ENCODE measurements at regions not wholly inside any gene's neighbourhood (a gene's known extent, or its start where the extent isn't known, plus 50 kb on each side); places are given as distances from the start of the nearest gene placed in this dataset.

DNA sequence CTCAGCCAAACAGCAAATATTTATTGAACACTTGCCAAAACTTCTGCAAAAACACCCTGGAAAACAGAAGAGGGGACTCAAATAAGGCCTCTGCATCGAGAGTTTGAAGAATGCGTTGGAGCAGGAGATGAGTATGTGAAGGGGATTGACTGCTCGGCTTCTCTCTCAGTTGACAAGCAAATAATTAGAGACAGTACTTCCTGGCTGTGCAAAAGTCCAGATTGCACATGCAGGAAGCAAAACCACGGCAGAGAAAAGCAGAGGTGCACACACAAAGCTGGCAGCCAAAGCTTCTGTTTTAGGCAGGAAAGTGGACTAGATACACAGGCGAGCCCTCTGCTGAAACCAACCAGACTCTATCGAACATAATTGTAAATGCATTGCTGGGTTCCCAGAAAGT is 343.6 kb upstream of the MGMT start:
- Histone ChIP-seq H3K4me1 (ENCODE audit: control insufficient read depth in 1 of 2, insufficient read depth in 2 of 2, low read length in 2 of 2) (no peaks in the 10 kb centered on the region), H3K36me3 (ENCODE audit: control insufficient read depth in 1 of 2, insufficient read depth in 2 of 2, low read length in 2 of 2) (no peaks in the 10 kb centered on the region), H3K27ac (ENCODE audit: low read depth, low read length) (no peak overlapping the region), H3K9me2 (ENCODE audit: insufficient read depth) (no peaks in the 10 kb centered on the region), H4K20me1 (ENCODE audit: insufficient read depth) (no peaks in the 10 kb centered on the region), H3K9me3 (ENCODE audit: control insufficient read depth in 1 of 2, insufficient read depth in 1 of 2, low read depth in 1 of 2, low read length in 2 of 2) (peaks cover 7 to 12% of the 10 kb centered on the region in 2 experiments; a peak in 2 of 4 replicates), H3K4me2 (ENCODE audit: low read length) (no peak overlapping the region), H3K27me3 (ENCODE audit: insufficient read depth, low read length) (no peaks in the 10 kb centered on the region), H2AFZ (ENCODE audit: low read depth, low read length, poor library complexity, severe bottlenecking) (no peak overlapping the region), H3K9ac (ENCODE audit: low read length) (no peak overlapping the region), H3K4me3 (replicated peaks in 1 of 2; ENCODE audit: low read depth in 1 of 2, low read length in 2 of 2) (no peak overlapping the region), H3K79me2 (ENCODE audit: insufficient read depth, low read length) (no peaks in the 10 kb centered on the region)
- DNase-seq (ENCODE audit: low read depth, low spot score) (no peak), ATAC-seq (no peak)
- intact Hi-C loops (cut with micrococcal nuclease): no loop called here
- TF ChIP-seq YY1 (IDR thresholded peaks at IDR 0.05; ENCODE audit: extremely low read depth, insufficient replicate concordance, low read depth, low read length): no peak
- CTCF ChIA-PET: no interaction called here
- POLR2A ChIA-PET: no interaction called here
- RAD21 ChIA-PET (ENCODE audit: low non-redundant PET in 1 of 2, low total read pairs in 2 of 2, uncharacterized antibody in 2 of 2, unreplicated experiment in 2 of 2): no interaction called here
- BruUV-seq (replicated peaks): no TSS peak

DNA sequence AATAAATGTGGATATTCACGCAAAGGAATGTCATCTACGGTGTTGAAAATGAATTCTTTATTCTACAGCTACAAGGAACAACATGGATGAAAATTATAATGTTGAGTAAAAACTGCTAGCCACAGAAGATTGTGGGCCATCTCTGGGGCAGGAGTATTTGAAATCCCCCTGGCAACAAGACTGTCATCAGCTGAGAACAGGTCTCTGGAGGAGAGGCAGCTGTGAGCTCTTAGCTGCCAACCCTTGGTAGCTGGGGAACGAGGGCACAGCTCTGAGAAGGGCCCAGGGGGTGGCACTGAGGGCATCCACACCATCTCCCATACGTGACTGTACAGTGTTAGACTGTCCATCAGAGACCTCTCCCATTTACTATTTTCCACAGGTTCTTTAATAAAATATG is 340.1 kb upstream of the MGMT start:
- Histone ChIP-seq H3K4me3 (replicated peaks in 1 of 2; ENCODE audit: low read depth in 1 of 2, low read length in 2 of 2) (no peak overlapping the region), H3K36me3 (ENCODE audit: control insufficient read depth in 1 of 2, insufficient read depth in 2 of 2, low read length in 2 of 2) (no peaks in the 10 kb centered on the region), H4K20me1 (ENCODE audit: insufficient read depth) (no peaks in the 10 kb centered on the region), H2AFZ (ENCODE audit: low read depth, low read length, poor library complexity, severe bottlenecking) (no peak overlapping the region), H3K4me2 (ENCODE audit: low read length) (no peak overlapping the region), H3K9ac (ENCODE audit: low read length) (no peak overlapping the region), H3K4me1 (ENCODE audit: control insufficient read depth in 1 of 2, insufficient read depth in 2 of 2, low read length in 2 of 2) (no peaks in the 10 kb centered on the region), H3K27me3 (ENCODE audit: insufficient read depth, low read length) (no peaks in the 10 kb centered on the region), H3K9me2 (ENCODE audit: insufficient read depth) (no peaks in the 10 kb centered on the region), H3K27ac (ENCODE audit: low read depth, low read length) (no peak overlapping the region), H3K79me2 (ENCODE audit: insufficient read depth, low read length) (no peaks in the 10 kb centered on the region), H3K9me3 (ENCODE audit: control insufficient read depth in 1 of 2, insufficient read depth in 1 of 2, low read depth in 1 of 2, low read length in 2 of 2) (peaks cover 3 to 16% of the 10 kb centered on the region in 2 experiments; a peak in 2 of 4 replicates)
- TF ChIP-seq SP1 (IDR thresholded peaks at IDR 0.05; ENCODE audit: low read depth) (no peak), JUND (IDR thresholded peaks at IDR 0.05) (no peak), POLR2AphosphoS5 (IDR thresholded peaks at IDR 0.05; ENCODE audit: low read depth, low read length) (no peak), ELF1 (IDR thresholded peaks at IDR 0.05; ENCODE audit: borderline replicate concordance, low read depth) (no peak), EZH2 (IDR thresholded peaks at IDR 0.05) (no peak), CBX3 (IDR thresholded peaks at IDR 0.05; ENCODE audit: low read depth) (no peak)
- TF ChIP-seq, protein P1, sequence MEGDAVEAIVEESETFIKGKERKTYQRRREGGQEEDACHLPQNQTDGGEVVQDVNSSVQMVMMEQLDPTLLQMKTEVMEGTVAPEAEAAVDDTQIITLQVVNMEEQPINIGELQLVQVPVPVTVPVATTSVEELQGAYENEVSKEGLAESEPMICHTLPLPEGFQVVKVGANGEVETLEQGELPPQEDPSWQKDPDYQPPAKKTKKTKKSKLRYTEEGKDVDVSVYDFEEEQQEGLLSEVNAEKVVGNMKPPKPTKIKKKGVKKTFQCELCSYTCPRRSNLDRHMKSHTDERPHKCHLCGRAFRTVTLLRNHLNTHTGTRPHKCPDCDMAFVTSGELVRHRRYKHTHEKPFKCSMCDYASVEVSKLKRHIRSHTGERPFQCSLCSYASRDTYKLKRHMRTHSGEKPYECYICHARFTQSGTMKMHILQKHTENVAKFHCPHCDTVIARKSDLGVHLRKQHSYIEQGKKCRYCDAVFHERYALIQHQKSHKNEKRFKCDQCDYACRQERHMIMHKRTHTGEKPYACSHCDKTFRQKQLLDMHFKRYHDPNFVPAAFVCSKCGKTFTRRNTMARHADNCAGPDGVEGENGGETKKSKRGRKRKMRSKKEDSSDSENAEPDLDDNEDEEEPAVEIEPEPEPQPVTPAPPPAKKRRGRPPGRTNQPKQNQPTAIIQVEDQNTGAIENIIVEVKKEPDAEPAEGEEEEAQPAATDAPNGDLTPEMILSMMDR (IDR thresholded peaks at IDR 0.05 in 2 of 3, conservative IDR thresholded peaks at IDR 0.05 in 1 of 3; ENCODE audit: borderline replicate concordance in 1 of 3, insufficient read depth in 1 of 3, low read depth in 2 of 3, low read length in 2 of 3): no peak
- TF ChIP-seq, protein P2, sequence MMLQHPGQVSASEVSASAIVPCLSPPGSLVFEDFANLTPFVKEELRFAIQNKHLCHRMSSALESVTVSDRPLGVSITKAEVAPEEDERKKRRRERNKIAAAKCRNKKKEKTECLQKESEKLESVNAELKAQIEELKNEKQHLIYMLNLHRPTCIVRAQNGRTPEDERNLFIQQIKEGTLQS (IDR thresholded peaks at IDR 0.05): no peak
- TF ChIP-seq, protein P3, sequence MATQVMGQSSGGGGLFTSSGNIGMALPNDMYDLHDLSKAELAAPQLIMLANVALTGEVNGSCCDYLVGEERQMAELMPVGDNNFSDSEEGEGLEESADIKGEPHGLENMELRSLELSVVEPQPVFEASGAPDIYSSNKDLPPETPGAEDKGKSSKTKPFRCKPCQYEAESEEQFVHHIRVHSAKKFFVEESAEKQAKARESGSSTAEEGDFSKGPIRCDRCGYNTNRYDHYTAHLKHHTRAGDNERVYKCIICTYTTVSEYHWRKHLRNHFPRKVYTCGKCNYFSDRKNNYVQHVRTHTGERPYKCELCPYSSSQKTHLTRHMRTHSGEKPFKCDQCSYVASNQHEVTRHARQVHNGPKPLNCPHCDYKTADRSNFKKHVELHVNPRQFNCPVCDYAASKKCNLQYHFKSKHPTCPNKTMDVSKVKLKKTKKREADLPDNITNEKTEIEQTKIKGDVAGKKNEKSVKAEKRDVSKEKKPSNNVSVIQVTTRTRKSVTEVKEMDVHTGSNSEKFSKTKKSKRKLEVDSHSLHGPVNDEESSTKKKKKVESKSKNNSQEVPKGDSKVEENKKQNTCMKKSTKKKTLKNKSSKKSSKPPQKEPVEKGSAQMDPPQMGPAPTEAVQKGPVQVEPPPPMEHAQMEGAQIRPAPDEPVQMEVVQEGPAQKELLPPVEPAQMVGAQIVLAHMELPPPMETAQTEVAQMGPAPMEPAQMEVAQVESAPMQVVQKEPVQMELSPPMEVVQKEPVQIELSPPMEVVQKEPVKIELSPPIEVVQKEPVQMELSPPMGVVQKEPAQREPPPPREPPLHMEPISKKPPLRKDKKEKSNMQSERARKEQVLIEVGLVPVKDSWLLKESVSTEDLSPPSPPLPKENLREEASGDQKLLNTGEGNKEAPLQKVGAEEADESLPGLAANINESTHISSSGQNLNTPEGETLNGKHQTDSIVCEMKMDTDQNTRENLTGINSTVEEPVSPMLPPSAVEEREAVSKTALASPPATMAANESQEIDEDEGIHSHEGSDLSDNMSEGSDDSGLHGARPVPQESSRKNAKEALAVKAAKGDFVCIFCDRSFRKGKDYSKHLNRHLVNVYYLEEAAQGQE (IDR thresholded peaks at IDR 0.05; ENCODE audit: low read depth): no peak
- no peak for ATAC-seq
- BruUV-seq (replicated peaks): no TSS peak
- intact Hi-C loops (cut with micrococcal nuclease): no loop called here
- ChIA-PET CTCF (no interaction called here), POLR2A (no interaction called here), RAD21 (ENCODE audit: low non-redundant PET in 1 of 2, low total read pairs in 2 of 2, uncharacterized antibody in 2 of 2, unreplicated experiment in 2 of 2) (no interaction called here)
- DNase-seq (ENCODE audit: low read depth, low spot score): no peak
